NT2/D1 (cell line): ENCODE measurements at regions not wholly inside any gene's neighbourhood (a gene's known extent, or its start where the extent isn't known, plus 50 kb on each side); places are given as distances from the start of the nearest gene placed in this dataset.

Experiments used
- DNase-seq: peaks from one replicate; pipeline ENCODE4 v3.0.0-alpha.2; 2011; ENCODE audit warnings: low read depth, low spot score
- H3K27me3 ChIP-seq: 2 replicates; pipeline ENCODE4 v1.6.0; 2011; ENCODE audit warnings: mild to moderate bottlenecking; ENCODE audit not compliant: insufficient read length, insufficient read depth
- H3K36me3 ChIP-seq: 2 replicates; pipeline ENCODE4 v1.6.1; 2011; ENCODE audit warnings: mild to moderate bottlenecking, low read length, mixed read lengths; ENCODE audit not compliant: insufficient read depth, insufficient read length
- H3K4me1 ChIP-seq: 2 replicates; pipeline ENCODE4 v1.5.1; 2011; ENCODE audit not compliant: insufficient read depth, insufficient read length
- H3K4me3 ChIP-seq: 2 replicates; pipeline ENCODE4 v1.5.1; 2011; ENCODE audit warnings: low read depth; ENCODE audit not compliant: insufficient read length
- H3K9ac ChIP-seq: 2 replicates; pipeline ENCODE4 v1.6.0; 2011; ENCODE audit warnings: low read depth; ENCODE audit not compliant: insufficient read length
- H3K9me3 ChIP-seq: 2 replicates; pipeline ENCODE4 v1.5.1; 2011; ENCODE audit warnings: mild to moderate bottlenecking, low read length; ENCODE audit not compliant: insufficient read depth
- SUZ12 ChIP-seq: IDR thresholded peaks from 2 replicates; pipeline ENCODE4 v1.6.1; 2011; ENCODE audit not compliant: insufficient read length, insufficient read depth; ENCODE audit errors: extremely low read depth
- YY1 ChIP-seq: IDR thresholded peaks from 2 replicates; pipeline ENCODE4 v1.6.1; 2011; ENCODE audit not compliant: insufficient read length, insufficient read depth
- ZNF274 ChIP-seq: IDR thresholded peaks from 2 replicates; pipeline ENCODE4 v1.6.1; 2011; ENCODE audit warnings: mild to moderate bottlenecking, low read depth, low read length

DNA sequence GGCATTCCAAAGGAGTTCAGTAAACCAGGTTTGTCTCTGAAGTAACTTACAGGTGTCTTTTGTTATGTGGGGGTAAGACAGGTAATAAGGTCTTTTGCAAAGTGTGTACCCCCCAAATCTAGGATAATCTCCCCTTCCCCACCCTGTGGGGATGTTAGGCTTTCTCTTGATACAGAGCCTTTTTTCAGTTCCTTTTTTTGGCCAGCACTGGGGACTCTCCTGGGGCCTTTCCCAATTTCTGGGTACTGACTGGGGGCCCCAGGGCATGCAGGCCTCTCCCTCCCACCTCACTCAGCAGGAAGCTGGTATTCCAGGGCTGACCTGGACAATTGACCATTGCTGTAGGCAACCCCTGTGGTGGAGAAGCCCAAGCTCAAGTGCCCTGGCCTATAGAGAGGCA, 84.3 kb upstream of the IRX6 start:
- TF ChIP-seq SUZ12 = no peak
- TF ChIP-seq ZNF274 = no peak
- TF ChIP-seq YY1 = no peak
- Histone ChIP-seq H3K9me3 (no peaks in the 10 kb centered on the region), H3K9ac (no peak overlapping the region), H3K36me3 (no peaks in the 10 kb centered on the region), H3K4me1 (peaks cover 2% of the 10 kb centered on the region), H3K27me3 (peaks cover 55% of the 10 kb centered on the region), H3K4me3 (no peak overlapping the region)
- DNase-seq = no peak

DNA sequence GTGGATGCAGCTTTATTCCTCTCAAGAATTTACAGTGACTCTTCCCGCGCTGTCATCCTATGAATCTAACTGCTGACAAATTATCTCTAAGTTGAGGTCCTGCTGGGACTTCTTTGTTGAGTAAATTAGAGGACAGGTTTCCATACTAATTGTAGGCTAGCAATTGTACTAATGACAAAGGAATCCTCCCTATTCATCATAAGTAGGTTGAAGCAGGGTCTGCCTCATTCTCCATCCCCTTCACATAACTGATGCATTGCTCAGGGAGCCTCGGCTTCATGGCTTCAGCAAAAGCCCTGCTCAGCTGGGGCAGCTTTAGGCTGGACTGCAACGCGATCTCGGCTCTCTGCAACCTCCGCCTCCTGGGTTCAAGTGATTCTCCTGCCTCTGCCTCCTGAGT, 83.1 kb upstream of the IRX6 start:
- H3K4me3 ChIP-seq = no peak overlapping the region
- H3K36me3 ChIP-seq = no peaks in the 10 kb centered on the region
- H3K4me1 ChIP-seq = peaks cover 2% of the 10 kb centered on the region
- no peak overlapping the region for H3K9ac ChIP-seq
- TF ChIP-seq YY1 (no peak), SUZ12 (no peak), ZNF274 (no peak)
- peak; percentile 81 for DNase-seq
- H3K27me3 ChIP-seq = peaks cover 55% of the 10 kb centered on the region
- H3K9me3 ChIP-seq = no peaks in the 10 kb centered on the region

DNA sequence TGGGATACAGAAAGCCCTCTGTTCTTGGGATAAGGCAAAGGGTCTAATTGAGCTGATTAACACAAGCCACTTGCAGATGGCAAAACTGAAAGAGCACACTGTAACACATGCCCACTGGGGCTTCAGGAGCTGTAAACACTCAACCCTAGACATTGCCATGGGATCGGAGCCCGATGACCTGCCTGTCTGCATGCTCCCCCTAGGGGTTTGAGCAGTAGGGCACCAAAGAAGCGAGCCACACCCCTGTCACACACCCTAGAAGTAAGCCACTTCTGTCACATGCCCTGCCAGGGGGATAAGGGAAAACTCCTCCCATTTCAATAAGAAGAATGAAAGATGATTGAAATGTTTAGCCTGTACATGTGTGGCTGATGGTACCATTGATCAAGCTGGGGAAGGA, 81.3 kb upstream of the IRX6 start:
- Histone ChIP-seq H3K4me1 (peaks cover 2% of the 10 kb centered on the region), H3K36me3 (no peaks in the 10 kb centered on the region), H3K9ac (no peak overlapping the region), H3K4me3 (no peak overlapping the region), H3K27me3 (peaks cover 51% of the 10 kb centered on the region), H3K9me3 (no peaks in the 10 kb centered on the region)
- DNase-seq = no peak
- TF ChIP-seq SUZ12 (no peak), ZNF274 (no peak), YY1 (no peak)

DNA sequence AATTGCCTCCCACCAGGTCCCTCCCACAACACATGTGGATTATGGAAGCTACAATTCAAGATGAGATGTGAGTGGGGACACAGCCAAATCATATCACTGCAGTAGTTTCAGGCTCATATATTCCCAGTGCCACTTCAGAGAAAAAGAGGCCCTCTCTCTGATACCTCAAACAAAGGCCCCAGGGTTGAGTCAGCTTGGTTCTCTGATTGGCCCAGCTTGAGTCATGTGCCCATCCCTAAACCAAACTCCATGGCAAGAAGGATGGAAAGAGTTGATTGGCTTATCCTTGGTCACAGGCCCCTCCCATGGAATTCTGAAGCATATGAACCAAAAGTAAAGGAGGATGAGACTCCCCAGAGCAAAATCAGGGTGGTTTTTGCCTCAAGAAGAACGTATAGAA, 75.9 kb upstream of the IRX6 start:
- H3K9me3 ChIP-seq = no peaks in the 10 kb centered on the region
- no peaks in the 10 kb centered on the region for H3K36me3 ChIP-seq
- TF ChIP-seq ZNF274 (no peak), SUZ12 (no peak), YY1 (no peak)
- H3K4me1 ChIP-seq = no peaks in the 10 kb centered on the region
- no peak overlapping the region for H3K4me3 ChIP-seq
- H3K27me3 ChIP-seq = peaks cover 7% of the 10 kb centered on the region
- DNase-seq = no peak
- H3K9ac ChIP-seq = no peak overlapping the region

DNA sequence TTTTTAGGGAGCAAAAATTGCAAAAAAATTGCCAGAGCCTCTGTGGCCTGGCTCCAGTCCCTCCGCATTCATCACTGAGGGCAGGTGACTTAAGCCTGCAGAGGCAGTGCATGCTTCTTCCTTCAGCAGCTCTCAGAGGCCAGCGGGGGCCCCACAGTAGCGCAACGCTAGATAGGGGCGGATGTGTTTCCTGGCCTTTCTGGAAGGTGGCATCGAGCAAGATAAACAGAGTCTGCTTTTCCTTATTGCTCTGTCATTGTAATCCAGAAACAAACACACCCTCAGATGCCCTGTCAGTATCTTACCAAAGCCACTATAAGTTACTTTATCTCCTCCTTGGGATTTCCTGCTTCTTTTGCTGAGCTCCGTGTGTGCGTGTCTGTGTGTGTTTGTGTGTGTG, 75.5 kb upstream of the IRX6 start:
- H3K36me3 ChIP-seq = no peaks in the 10 kb centered on the region
- no peak overlapping the region for H3K4me3 ChIP-seq
- peaks cover 3% of the 10 kb centered on the region for H3K27me3 ChIP-seq
- H3K9me3 ChIP-seq = no peaks in the 10 kb centered on the region
- no peak for DNase-seq
- no peaks in the 10 kb centered on the region for H3K4me1 ChIP-seq
- no peak for TF ChIP-seq SUZ12
- TF ChIP-seq YY1 = no peak
- TF ChIP-seq ZNF274 = no peak
- H3K9ac ChIP-seq = no peak overlapping the region

DNA sequence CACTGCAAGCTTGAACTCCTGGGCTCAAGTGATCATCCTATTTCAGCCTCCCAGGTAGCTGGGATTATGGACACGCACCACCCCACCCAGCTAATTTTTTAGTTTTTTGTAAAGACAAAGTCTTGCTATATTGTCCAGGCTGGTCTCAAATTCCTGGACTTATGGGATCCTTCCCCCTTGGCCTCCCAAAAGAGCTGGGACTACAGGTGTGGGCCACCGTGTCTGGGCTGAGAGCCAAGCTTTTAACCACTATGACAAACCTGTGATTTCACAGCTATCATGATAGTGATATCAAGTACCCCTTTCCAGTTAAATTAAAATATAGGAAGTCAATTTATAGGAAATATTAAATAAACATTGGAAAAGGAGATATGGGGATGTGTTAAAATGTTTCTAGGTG, 74.6 kb upstream of the IRX6 start:
- H3K36me3 ChIP-seq = no peaks in the 10 kb centered on the region
- no peak overlapping the region for H3K4me3 ChIP-seq
- no peak overlapping the region for H3K9ac ChIP-seq
- H3K4me1 ChIP-seq = no peaks in the 10 kb centered on the region
- H3K27me3 ChIP-seq = no peaks in the 10 kb centered on the region
- no peak for TF ChIP-seq ZNF274
- no peak for TF ChIP-seq YY1
- no peak for TF ChIP-seq SUZ12
- no peaks in the 10 kb centered on the region for H3K9me3 ChIP-seq
- DNase-seq = no peak

DNA sequence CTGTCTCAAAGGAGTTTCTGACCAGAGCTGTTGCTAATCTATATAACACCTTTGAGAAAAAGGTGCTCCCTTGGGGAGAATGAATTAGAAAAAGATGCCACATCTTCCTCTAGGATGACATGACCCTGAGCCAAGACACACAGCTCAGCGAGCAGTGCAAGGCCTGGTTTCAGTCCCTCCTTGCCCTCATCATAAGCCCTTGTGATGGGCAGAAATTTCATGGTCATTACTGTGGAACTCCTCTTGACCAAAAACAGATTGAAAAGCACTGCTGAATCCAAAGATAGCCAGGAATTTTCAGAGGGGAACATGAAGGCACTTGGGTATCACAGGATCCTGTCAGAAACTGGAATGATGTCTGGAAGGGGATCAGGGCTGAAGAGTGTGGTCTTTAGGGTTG, 74.1 kb upstream of the IRX6 start:
- no peak for DNase-seq
- H3K36me3 ChIP-seq = no peaks in the 10 kb centered on the region
- no peak overlapping the region for H3K4me3 ChIP-seq
- H3K27me3 ChIP-seq = no peaks in the 10 kb centered on the region
- no peaks in the 10 kb centered on the region for H3K9me3 ChIP-seq
- no peaks in the 10 kb centered on the region for H3K4me1 ChIP-seq
- no peak overlapping the region for H3K9ac ChIP-seq
- TF ChIP-seq SUZ12 (no peak), ZNF274 (no peak), YY1 (no peak)

DNA sequence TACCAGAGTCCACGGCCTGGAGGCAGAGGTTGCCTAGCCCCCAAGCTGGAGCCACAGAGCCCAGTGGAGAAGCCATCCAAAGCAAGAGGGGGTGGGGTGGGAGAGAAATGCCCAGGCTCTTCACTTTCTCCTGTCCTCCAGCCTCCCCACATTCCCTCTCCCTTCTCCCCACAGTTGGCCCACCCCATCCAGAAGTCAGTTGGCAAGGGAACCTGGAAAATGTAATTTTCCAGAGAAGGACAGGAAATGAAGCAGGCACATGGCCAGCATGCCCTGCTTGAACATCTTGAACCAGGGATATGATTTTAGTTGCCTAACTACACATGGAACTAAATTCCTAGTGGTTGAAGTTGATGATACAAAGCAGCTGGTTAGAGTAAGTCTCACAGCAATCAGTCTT, 73.3 kb upstream of the IRX6 start:
- no peaks in the 10 kb centered on the region for H3K27me3 ChIP-seq
- no peak overlapping the region for H3K4me3 ChIP-seq
- no peaks in the 10 kb centered on the region for H3K9me3 ChIP-seq
- TF ChIP-seq SUZ12 = no peak
- DNase-seq = no peak
- no peaks in the 10 kb centered on the region for H3K36me3 ChIP-seq
- no peaks in the 10 kb centered on the region for H3K4me1 ChIP-seq
- H3K9ac ChIP-seq = no peak overlapping the region

DNA sequence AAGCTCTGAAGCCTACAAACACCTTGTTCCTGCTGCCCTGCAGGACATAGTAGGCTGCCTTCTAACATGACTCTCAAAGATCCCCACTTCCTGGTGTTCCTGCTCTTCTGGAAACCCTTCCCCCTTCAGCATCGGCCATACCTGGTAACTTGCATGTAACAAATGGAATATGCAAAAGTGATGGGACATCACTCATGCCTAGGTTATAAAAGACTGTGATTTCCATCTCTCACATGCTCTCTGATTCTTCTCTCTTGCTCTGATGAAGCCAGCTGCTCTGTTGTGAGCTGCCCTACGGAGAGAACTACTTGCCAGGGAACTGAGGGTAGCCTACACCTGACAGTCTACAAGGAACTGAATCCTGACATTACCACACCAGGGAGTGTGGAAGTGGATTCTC, 72.9 kb upstream of the IRX6 start:
- Histone ChIP-seq H3K27me3 (no peaks in the 10 kb centered on the region), H3K36me3 (no peaks in the 10 kb centered on the region), H3K4me1 (no peaks in the 10 kb centered on the region), H3K9ac (no peak overlapping the region), H3K9me3 (no peaks in the 10 kb centered on the region), H3K4me3 (no peak overlapping the region)
- no peak for TF ChIP-seq SUZ12
- TF ChIP-seq YY1 = no peak
- no peak for TF ChIP-seq ZNF274
- DNase-seq = no peak
